ENCODE measurements at regions not wholly inside any gene's neighbourhood (a gene's known extent, or its start where the extent isn't known, plus 50 kb on each side); places are given as distances from the start of the nearest gene placed in this dataset.

DNA sequence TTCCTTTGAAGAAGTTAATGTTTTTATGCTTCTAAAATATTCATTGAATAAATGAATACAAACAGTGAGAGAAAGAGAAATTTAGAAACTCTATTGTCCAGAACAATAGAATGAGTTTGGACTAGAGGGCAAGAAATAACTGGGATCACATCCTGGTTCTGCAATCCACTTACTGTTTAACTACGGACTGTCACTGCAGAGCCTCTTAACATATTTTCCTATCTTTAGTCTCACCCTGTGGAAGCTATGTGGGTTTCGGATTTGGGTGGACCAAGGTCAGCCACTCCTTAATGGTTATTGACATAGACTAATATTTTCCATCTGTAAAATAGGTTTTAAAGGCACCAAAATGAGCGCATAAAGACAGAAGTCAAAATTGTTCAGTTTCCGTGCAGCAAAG, 116.6 kb downstream of the UBE2U start:
- TF ChIP-seq KAT7 (CRISPR knock-in tag; IDR thresholded peaks at IDR 0.05; ENCODE audit: borderline replicate concordance), result no peak
- TF ChIP-seq USF1 (CRISPR knock-in tag; IDR thresholded peaks at IDR 0.05), result no peak
- TF ChIP-seq CTCF (IDR thresholded peaks at IDR 0.05), result no peak
- no peak for TF ChIP-seq ZNF121 (CRISPR knock-in tag; IDR thresholded peaks at IDR 0.05)

Data from WTC11 (cell line).